H54 (cell line): ENCODE measurements at regions not wholly inside any gene's neighbourhood (a gene's known extent, or its start where the extent isn't known, plus 50 kb on each side); places are given as distances from the start of the nearest gene placed in this dataset.
A peak's percentile ranks its signal among the peaks of the same experiment; 100 is the strongest.
"Not testable (repeated sequence)": the region's sequence is repeated elsewhere in the genome, so short reads cannot be mapped to it uniquely, and the experiment has no call there.

ENCODE experiments used
- DNase-seq: peaks from one replicate; pipeline ENCODE4 v3.0.0; 2011; ENCODE audit warnings: low spot score, mixed read lengths; ENCODE audit not compliant: insufficient read length
- FAIRE-seq: peaks from 3 replicates; lab custom pipeline; 2011; peaks lifted over from hg19 to GRCh38; lab: Jason Lieb, UNC
- POLR2A ChIP-seq: IDR thresholded peaks from 2 replicates; pipeline ENCODE4 v1.6.1; 2011; ENCODE audit warnings: low read depth, mild to moderate bottlenecking, low read length

- no peak for FAIRE-seq
- DNase-seq: no peak
- TF ChIP-seq POLR2A: no peak
Measured at GRCh38 chr2:239642406-239643004, 241.7 kb upstream of the HDAC4 start.

- not testable (repeated sequence) for DNase-seq, FAIRE-seq
Measured at GRCh38 chr2:239641904-239642303, 241.1 kb upstream of the HDAC4 start.

GRCh38 chr2:239640676-239641578 lies 240.1 kb upstream of the HDAC4 start:
- no peak for FAIRE-seq
- no peak for TF ChIP-seq POLR2A
- DNase-seq: no peak

- FAIRE-seq (no peak), DNase-seq (no peak)
- TF ChIP-seq POLR2A: no peak
Measured at GRCh38 chr2:239640210-239640609, 239.4 kb upstream of the HDAC4 start.

GRCh38 chr2:239639421-239640185 lies 238.8 kb upstream of the HDAC4 start:
- FAIRE-seq (no peak), DNase-seq (no peak)
- TF ChIP-seq POLR2A: no peak

GRCh38 chr2:239638376-239638775 lies 237.6 kb upstream of the HDAC4 start:
- TF ChIP-seq POLR2A: no peak
- DNase-seq: no peak
- FAIRE-seq: no peak

- no peak for TF ChIP-seq POLR2A
- DNase-seq (no peak), FAIRE-seq (no peak)
Measured at GRCh38 chr2:239636808-239637207, 236.0 kb upstream of the HDAC4 start.

- FAIRE-seq: no peak
- no peak for TF ChIP-seq POLR2A
Measured at GRCh38 chr2:239634769-239635168, 233.9 kb upstream of the HDAC4 start.

GRCh38 chr2:239630618-239631286 lies 229.9 kb upstream of the HDAC4 start:
- DNase-seq (peak; percentile 61), FAIRE-seq (no peak)
- TF ChIP-seq POLR2A: no peak

More at GRCh38 chr2:239634769-239635168, 233.9 kb upstream of the HDAC4 start:
- DNase-seq: no peak

GRCh38 chr2:239629926-239630617 lies 229.3 kb upstream of the HDAC4 start:
- DNase-seq (no peak), FAIRE-seq (no peak)
- no peak for TF ChIP-seq POLR2A

- no peak for DNase-seq
Measured at GRCh38 chr2:239626961-239627592, 226.3 kb upstream of the HDAC4 start.

GRCh38 chr2:239625971-239626734 lies 225.3 kb upstream of the HDAC4 start:
- TF ChIP-seq POLR2A: no peak
- FAIRE-seq: no peak
- no peak for DNase-seq

More at GRCh38 chr2:239626961-239627592, 226.3 kb upstream of the HDAC4 start:
- TF ChIP-seq POLR2A: no peak
- no peak for FAIRE-seq
